ENCODE measurements at regions not wholly inside any gene's neighbourhood (a gene's known extent, or its start where the extent isn't known, plus 50 kb on each side); places are given as distances from the start of the nearest gene placed in this dataset.

- H3K36me3 ChIP-seq (ENCODE audit: control insufficient read depth, insufficient read depth, low read length), result no peaks in the 10 kb centered on the region
- no peaks in the 10 kb centered on the region for H3K27me3 ChIP-seq (ENCODE audit: control insufficient read depth, insufficient read depth, low read length, poor library complexity, severe bottlenecking)
- no peaks in the 10 kb centered on the region for H3K4me1 ChIP-seq (ENCODE audit: control insufficient read depth, insufficient read depth, low read length)
- no peak overlapping the region for H3K4me3 ChIP-seq (ENCODE audit: insufficient read depth, low read depth, low read length)
- WGBS, 2 experiments, result 60 to 81% methylated on average over 1 of the region's 1 CpG
- no peak overlapping the region for H3K27ac ChIP-seq (ENCODE audit: insufficient read depth, low read depth, low read length, poor library complexity, severe bottlenecking)
- H3K9me3 ChIP-seq (ENCODE audit: control insufficient read depth, low read length), result no peaks in the 10 kb centered on the region
Observed at GRCh38 chr6:133761706-133762105, 127.2 kb upstream of the TCF21 start.

- H3K36me3 ChIP-seq (ENCODE audit: control insufficient read depth, insufficient read depth, low read length), result no peaks in the 10 kb centered on the region
- no peaks in the 10 kb centered on the region for H3K4me1 ChIP-seq (ENCODE audit: control insufficient read depth, insufficient read depth, low read length)
- H3K27me3 ChIP-seq (ENCODE audit: control insufficient read depth, insufficient read depth, low read length, poor library complexity, severe bottlenecking), result no peaks in the 10 kb centered on the region
- no peak overlapping the region for H3K27ac ChIP-seq (ENCODE audit: insufficient read depth, low read depth, low read length, poor library complexity, severe bottlenecking)
- H3K4me3 ChIP-seq (ENCODE audit: insufficient read depth, low read depth, low read length), result no peak overlapping the region
- H3K9me3 ChIP-seq (ENCODE audit: control insufficient read depth, low read length), result no peaks in the 10 kb centered on the region
- 80 to 86% methylated on average over 1 to 2 of the region's 2 CpGs for WGBS, 2 experiments
Observed at GRCh38 chr6:133764008-133764753, 124.7 kb upstream of the TCF21 start.

GRCh38 chr6:133764754-133765208 lies 124.1 kb upstream of the TCF21 start:
- WGBS, 2 experiments, result 80% methylated on average over 1 to 2 of the region's 2 CpGs
- H3K4me1 ChIP-seq (ENCODE audit: control insufficient read depth, insufficient read depth, low read length), result no peaks in the 10 kb centered on the region
- H3K36me3 ChIP-seq (ENCODE audit: control insufficient read depth, insufficient read depth, low read length), result no peaks in the 10 kb centered on the region
- no peak overlapping the region for H3K27ac ChIP-seq (ENCODE audit: insufficient read depth, low read depth, low read length, poor library complexity, severe bottlenecking)
- no peaks in the 10 kb centered on the region for H3K27me3 ChIP-seq (ENCODE audit: control insufficient read depth, insufficient read depth, low read length, poor library complexity, severe bottlenecking)
- H3K4me3 ChIP-seq (ENCODE audit: insufficient read depth, low read depth, low read length), result no peak overlapping the region
- no peaks in the 10 kb centered on the region for H3K9me3 ChIP-seq (ENCODE audit: control insufficient read depth, low read length)

GRCh38 chr6:133767357-133767970 lies 121.4 kb upstream of the TCF21 start:
- 94% methylated on average over 3 of the region's 3 CpGs for WGBS, 2 experiments
- no peaks in the 10 kb centered on the region for H3K9me3 ChIP-seq (ENCODE audit: control insufficient read depth, low read length)
- H3K4me3 ChIP-seq (ENCODE audit: insufficient read depth, low read depth, low read length), result no peak overlapping the region
- no peaks in the 10 kb centered on the region for H3K36me3 ChIP-seq (ENCODE audit: control insufficient read depth, insufficient read depth, low read length)
- H3K27ac ChIP-seq (ENCODE audit: insufficient read depth, low read depth, low read length, poor library complexity, severe bottlenecking), result no peak overlapping the region
- H3K4me1 ChIP-seq (ENCODE audit: control insufficient read depth, insufficient read depth, low read length), result no peaks in the 10 kb centered on the region
- no peaks in the 10 kb centered on the region for H3K27me3 ChIP-seq (ENCODE audit: control insufficient read depth, insufficient read depth, low read length, poor library complexity, severe bottlenecking)

GRCh38 chr6:133768656-133769295 lies 120.1 kb upstream of the TCF21 start:
- Histone ChIP-seq H3K9me3 (ENCODE audit: control insufficient read depth, low read length) (no peaks in the 10 kb centered on the region), H3K4me1 (ENCODE audit: control insufficient read depth, insufficient read depth, low read length) (no peaks in the 10 kb centered on the region), H3K36me3 (ENCODE audit: control insufficient read depth, insufficient read depth, low read length) (no peaks in the 10 kb centered on the region), H3K4me3 (ENCODE audit: insufficient read depth, low read depth, low read length) (no peak overlapping the region), H3K27me3 (ENCODE audit: control insufficient read depth, insufficient read depth, low read length, poor library complexity, severe bottlenecking) (no peaks in the 10 kb centered on the region), H3K27ac (ENCODE audit: insufficient read depth, low read depth, low read length, poor library complexity, severe bottlenecking) (no peak overlapping the region)
- WGBS, 2 experiments, result 97% methylated on average over 5 of the region's 5 CpGs

- H3K27me3 ChIP-seq (ENCODE audit: control insufficient read depth, insufficient read depth, low read length, poor library complexity, severe bottlenecking), result no peaks in the 10 kb centered on the region
- H3K4me1 ChIP-seq (ENCODE audit: control insufficient read depth, insufficient read depth, low read length), result no peaks in the 10 kb centered on the region
- WGBS, 2 experiments, result 100% methylated on average over 1 of the region's 1 CpG
Observed at GRCh38 chr6:133769463-133769862, 119.5 kb upstream of the TCF21 start.

GRCh38 chr6:133772567-133772966 lies 116.3 kb upstream of the TCF21 start:
- Histone ChIP-seq H3K4me1 (ENCODE audit: control insufficient read depth, insufficient read depth, low read length) (no peaks in the 10 kb centered on the region), H3K27me3 (ENCODE audit: control insufficient read depth, insufficient read depth, low read length, poor library complexity, severe bottlenecking) (no peaks in the 10 kb centered on the region), H3K4me3 (ENCODE audit: insufficient read depth, low read depth, low read length) (no peak overlapping the region), H3K9me3 (ENCODE audit: control insufficient read depth, low read length) (no peaks in the 10 kb centered on the region), H3K27ac (ENCODE audit: insufficient read depth, low read depth, low read length, poor library complexity, severe bottlenecking) (no peak overlapping the region), H3K36me3 (ENCODE audit: control insufficient read depth, insufficient read depth, low read length) (no peaks in the 10 kb centered on the region)

More at GRCh38 chr6:133769463-133769862, 119.5 kb upstream of the TCF21 start:
- H3K4me3 ChIP-seq (ENCODE audit: insufficient read depth, low read depth, low read length), result no peak overlapping the region
- no peaks in the 10 kb centered on the region for H3K9me3 ChIP-seq (ENCODE audit: control insufficient read depth, low read length)
- no peaks in the 10 kb centered on the region for H3K36me3 ChIP-seq (ENCODE audit: control insufficient read depth, insufficient read depth, low read length)
- H3K27ac ChIP-seq (ENCODE audit: insufficient read depth, low read depth, low read length, poor library complexity, severe bottlenecking), result no peak overlapping the region

- Histone ChIP-seq H3K9me3 (ENCODE audit: control insufficient read depth, low read length) (no peaks in the 10 kb centered on the region), H3K4me3 (ENCODE audit: insufficient read depth, low read depth, low read length) (no peak overlapping the region), H3K4me1 (ENCODE audit: control insufficient read depth, insufficient read depth, low read length) (no peaks in the 10 kb centered on the region), H3K27ac (ENCODE audit: insufficient read depth, low read depth, low read length, poor library complexity, severe bottlenecking) (no peak overlapping the region), H3K36me3 (ENCODE audit: control insufficient read depth, insufficient read depth, low read length) (no peaks in the 10 kb centered on the region), H3K27me3 (ENCODE audit: control insufficient read depth, insufficient read depth, low read length, poor library complexity, severe bottlenecking) (no peaks in the 10 kb centered on the region)
- 92 to 100% methylated on average over 2 of the region's 2 CpGs for WGBS, 2 experiments
Observed at GRCh38 chr6:133773776-133774175, 115.1 kb upstream of the TCF21 start.

- WGBS, 2 experiments, result 94 to 98% methylated on average over 2 of the region's 2 CpGs
- Histone ChIP-seq H3K4me1 (ENCODE audit: control insufficient read depth, insufficient read depth, low read length) (no peaks in the 10 kb centered on the region), H3K36me3 (ENCODE audit: control insufficient read depth, insufficient read depth, low read length) (no peaks in the 10 kb centered on the region), H3K27me3 (ENCODE audit: control insufficient read depth, insufficient read depth, low read length, poor library complexity, severe bottlenecking) (no peaks in the 10 kb centered on the region), H3K9me3 (ENCODE audit: control insufficient read depth, low read length) (no peaks in the 10 kb centered on the region), H3K27ac (ENCODE audit: insufficient read depth, low read depth, low read length, poor library complexity, severe bottlenecking) (no peak overlapping the region), H3K4me3 (ENCODE audit: insufficient read depth, low read depth, low read length) (no peak overlapping the region)
Observed at GRCh38 chr6:133774356-133774755, 114.6 kb upstream of the TCF21 start.

- WGBS, 2 experiments, result 79 to 86% methylated on average over 2 of the region's 2 CpGs
- Histone ChIP-seq H3K4me3 (ENCODE audit: insufficient read depth, low read depth, low read length) (no peak overlapping the region), H3K27me3 (ENCODE audit: control insufficient read depth, insufficient read depth, low read length, poor library complexity, severe bottlenecking) (no peaks in the 10 kb centered on the region), H3K36me3 (ENCODE audit: control insufficient read depth, insufficient read depth, low read length) (no peaks in the 10 kb centered on the region), H3K9me3 (ENCODE audit: control insufficient read depth, low read length) (no peaks in the 10 kb centered on the region), H3K27ac (ENCODE audit: insufficient read depth, low read depth, low read length, poor library complexity, severe bottlenecking) (no peak overlapping the region), H3K4me1 (ENCODE audit: control insufficient read depth, insufficient read depth, low read length) (no peaks in the 10 kb centered on the region)
Observed at GRCh38 chr6:133778414-133779130, 110.3 kb upstream of the TCF21 start.
